H7 (cell line): ENCODE measurements at regions not wholly inside any gene's neighbourhood (a gene's known extent, or its start where the extent isn't known, plus 50 kb on each side); places are given as distances from the start of the nearest gene placed in this dataset.

Source experiments
- DNase-seq: peaks from one replicate; pipeline ENCODE4 v3.0.0; 2012
- H3K27me3 ChIP-seq: 2 replicates; pipeline ENCODE4 v1.6.0; 2011; ENCODE audit warnings: mild to moderate bottlenecking, low read length; ENCODE audit not compliant: control insufficient read depth, insufficient read depth
- H3K36me3 ChIP-seq: replicated peaks from 2 replicates; pipeline ENCODE4 v1.5.1; 2011; ENCODE audit warnings: low read length; ENCODE audit not compliant: control insufficient read depth, insufficient read depth
- H3K4me3 ChIP-seq: 2 replicates; pipeline ENCODE4 v1.5.1; 2011; ENCODE audit warnings: low read depth, mild to moderate bottlenecking, control low read depth, low read length, moderate library complexity; ENCODE audit not compliant: insufficient read depth

DNA sequence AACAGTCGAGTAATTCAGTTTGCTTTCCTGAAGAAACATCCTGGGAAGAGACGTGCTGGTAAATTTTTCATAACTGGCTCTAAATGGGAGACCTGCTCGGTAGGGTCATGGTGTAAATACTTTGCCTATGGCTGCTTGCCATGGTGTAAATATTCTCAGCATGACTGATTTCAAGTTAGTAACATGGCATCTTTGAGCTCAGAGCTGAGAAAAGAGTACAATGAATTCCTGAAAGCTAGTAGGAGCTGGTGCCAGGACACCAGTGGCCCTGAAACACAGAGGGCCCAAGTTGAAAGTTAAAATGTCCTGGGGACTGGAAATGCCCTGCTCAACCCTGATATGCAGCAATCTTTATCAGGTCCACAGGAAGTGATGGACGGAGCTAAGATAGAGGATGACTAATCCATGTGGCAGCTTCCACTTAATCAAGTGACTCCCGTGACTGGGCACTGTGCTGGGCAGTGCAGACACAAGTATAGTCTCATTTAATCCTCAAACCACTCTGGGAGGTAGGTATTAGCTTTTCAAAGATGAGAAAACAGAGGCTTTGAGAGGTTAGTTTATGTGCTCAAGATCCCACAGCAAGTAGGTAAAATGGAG is 130.1 kb upstream of the ADAMTS18 start:
- no peaks in the 10 kb centered on the region for H3K36me3 ChIP-seq
- H3K27me3 ChIP-seq: no peaks in the 10 kb centered on the region
- no peak for DNase-seq
- no peak overlapping the region for H3K4me3 ChIP-seq

DNA sequence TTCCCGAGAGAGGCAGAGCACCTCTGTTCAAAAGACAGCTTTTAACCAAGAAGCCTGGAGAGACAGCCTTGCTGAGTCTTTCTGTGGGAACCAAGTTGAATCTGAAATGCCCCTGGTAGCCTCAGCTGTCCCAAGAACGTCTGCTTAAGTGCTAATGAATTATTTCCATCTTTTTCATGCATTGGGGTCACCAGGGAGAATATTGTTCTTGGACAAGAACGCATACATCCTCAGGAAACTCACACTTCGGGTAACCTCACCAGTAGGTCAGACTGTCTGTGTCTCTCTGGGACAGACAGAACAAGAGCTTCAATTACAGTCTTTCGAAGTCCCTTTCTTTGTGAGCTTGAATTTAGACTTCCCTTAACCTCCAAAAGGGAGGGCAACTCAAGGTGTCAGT is 134.6 kb upstream of the ADAMTS18 start:
- Histone ChIP-seq H3K36me3 (no peaks in the 10 kb centered on the region), H3K27me3 (no peaks in the 10 kb centered on the region), H3K4me3 (no peak overlapping the region)
- DNase-seq: no peak

DNA sequence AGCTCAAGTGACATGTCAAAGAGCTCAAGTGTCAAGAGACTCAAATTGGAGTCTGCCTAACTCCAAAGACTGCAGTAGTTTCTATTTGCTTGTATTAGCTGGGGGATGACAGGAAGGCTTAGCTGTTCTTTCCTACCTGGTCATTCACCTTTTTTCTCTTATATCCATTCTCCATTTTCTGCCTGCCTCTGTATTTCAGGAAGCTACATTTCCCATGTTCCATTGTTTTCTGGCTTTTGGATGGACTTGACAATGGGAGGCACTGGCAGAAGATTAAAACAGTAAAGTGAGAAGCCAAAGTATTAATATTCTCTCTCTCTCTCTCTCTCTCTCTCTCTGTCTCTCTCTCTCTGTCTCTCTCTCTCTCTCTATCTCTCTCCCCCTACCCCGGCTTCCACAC is 135.7 kb upstream of the ADAMTS18 start:
- Histone ChIP-seq H3K4me3 (no peak overlapping the region), H3K36me3 (no peaks in the 10 kb centered on the region)
- DNase-seq: no peak

DNA sequence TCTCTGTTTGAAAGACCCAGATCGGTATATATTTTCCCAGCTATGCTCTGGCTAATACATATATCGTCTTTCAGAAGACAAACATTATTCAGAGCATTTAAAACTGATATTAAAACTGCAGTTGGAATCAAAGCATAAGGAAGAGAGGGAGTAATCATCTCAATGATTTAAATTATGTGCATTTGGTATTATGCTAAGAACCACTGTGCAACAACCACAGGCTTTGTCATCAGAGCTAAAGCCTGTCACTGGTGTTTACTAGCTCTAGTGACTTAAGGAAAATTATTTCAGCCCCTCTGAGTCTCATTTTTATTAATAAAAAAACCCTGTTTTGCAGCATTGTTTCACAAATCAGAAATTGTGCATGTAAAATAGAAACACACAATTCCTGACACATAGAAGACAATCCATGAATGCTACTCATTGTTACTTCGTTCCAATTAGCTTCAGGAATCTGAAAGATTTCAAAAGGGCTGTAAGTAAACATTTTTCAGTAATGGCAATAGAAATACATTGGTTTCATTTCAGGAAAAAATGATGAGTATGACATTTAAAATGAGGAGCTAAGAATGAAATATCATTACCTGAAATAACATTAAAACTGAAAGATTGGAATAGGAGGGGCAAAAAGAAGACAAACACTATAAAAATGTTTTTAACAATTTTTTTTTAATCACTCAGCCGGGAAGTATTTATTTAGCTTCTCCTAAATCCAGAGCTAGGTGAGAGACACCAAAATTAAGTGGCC is 136.5 kb upstream of the ADAMTS18 start:
- no peaks in the 10 kb centered on the region for H3K27me3 ChIP-seq
- H3K36me3 ChIP-seq: no peaks in the 10 kb centered on the region
- no peak overlapping the region for H3K4me3 ChIP-seq
- no peak for DNase-seq

More for the DNA sequence above, 135.7 kb upstream of the ADAMTS18 start:
- no peaks in the 10 kb centered on the region for H3K27me3 ChIP-seq

DNA sequence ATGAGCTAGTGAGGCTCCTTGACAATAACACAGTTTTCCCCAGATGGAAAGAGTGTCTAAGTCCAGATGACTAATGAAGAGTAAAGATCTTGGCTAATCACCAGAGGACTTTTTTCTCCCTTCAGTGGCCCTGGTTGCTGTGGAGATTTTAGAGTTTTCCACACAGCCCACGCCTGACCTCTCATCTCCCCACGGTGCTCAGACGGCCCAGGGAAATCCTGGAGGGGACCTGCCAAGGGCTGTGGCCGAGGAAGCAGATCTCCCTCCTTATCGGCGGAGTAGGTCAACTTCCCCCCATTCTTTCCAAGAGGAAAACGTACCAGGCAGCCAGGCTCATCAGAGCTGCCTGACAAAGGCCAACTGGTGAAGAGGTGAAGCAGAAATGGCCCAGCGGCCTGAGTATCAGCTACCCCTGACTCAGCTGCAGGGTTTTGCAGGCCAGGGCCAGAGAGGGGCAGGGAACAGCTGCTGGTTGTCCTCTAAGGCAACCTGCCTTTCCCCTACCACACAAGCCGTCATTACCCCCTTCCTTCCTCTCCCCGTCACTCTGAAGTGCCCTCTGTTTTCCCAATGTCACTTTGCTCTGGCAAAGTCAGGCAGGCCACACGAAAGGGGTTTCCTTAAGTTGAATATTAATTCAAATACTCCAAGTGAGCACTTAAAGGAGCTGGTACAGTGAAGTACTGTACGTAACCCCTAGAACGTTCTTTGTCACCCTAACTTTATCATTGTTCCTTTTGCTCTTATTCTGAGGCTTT is 140.2 kb upstream of the ADAMTS18 start:
- Histone ChIP-seq H3K27me3 (no peaks in the 10 kb centered on the region), H3K4me3 (no peak overlapping the region), H3K36me3 (no peaks in the 10 kb centered on the region)
- DNase-seq: no peak

DNA sequence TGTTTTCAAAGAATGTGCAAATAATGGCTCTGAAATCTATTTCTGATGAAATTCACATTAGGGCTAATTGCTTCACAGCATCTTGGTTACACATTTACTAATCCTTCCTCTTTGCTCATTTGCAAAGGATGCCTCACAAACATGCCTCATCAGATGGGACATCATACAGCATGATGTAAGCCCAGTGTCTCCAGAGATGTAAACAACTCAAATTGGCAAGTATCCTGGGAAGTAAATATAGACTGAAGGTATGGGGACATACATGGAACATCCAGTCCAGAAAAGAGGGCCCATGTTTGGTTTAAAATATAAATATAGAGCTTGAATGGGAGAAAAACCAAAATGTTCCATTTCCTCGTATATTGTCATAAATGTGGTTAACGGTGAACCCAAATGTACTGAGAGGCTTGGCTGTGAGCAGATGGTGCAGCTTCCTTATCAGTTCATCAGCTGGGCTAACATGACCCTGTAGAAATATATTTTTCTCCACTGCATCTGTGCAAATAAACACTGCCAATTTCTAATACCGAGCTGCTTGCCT is 142.9 kb upstream of the NUDT7 start:
- no peaks in the 10 kb centered on the region for H3K27me3 ChIP-seq
- no peak for DNase-seq
- H3K4me3 ChIP-seq: no peak overlapping the region
- no peaks in the 10 kb centered on the region for H3K36me3 ChIP-seq

DNA sequence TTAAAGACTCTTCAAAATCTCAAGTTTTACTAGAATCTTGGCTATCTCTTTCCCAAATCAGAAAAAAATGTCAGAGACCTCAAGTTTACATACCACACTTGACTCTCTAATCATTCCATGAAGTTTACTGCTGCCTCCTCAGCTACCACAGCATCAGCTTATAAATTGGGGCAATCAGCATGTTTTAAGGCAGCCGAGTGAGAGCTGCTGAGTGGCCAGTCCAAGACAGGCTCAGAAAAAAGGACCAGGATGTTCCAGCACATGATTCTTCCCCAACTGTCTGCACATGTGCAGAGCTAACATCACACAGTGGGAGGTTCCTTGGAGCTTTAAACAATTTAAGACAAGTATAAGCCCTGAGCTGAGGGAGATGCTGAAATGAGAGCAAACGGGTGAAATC is 140.6 kb upstream of the NUDT7 start:
- Histone ChIP-seq H3K36me3 (no peaks in the 10 kb centered on the region), H3K4me3 (no peak overlapping the region), H3K27me3 (no peaks in the 10 kb centered on the region)
- DNase-seq: no peak

DNA sequence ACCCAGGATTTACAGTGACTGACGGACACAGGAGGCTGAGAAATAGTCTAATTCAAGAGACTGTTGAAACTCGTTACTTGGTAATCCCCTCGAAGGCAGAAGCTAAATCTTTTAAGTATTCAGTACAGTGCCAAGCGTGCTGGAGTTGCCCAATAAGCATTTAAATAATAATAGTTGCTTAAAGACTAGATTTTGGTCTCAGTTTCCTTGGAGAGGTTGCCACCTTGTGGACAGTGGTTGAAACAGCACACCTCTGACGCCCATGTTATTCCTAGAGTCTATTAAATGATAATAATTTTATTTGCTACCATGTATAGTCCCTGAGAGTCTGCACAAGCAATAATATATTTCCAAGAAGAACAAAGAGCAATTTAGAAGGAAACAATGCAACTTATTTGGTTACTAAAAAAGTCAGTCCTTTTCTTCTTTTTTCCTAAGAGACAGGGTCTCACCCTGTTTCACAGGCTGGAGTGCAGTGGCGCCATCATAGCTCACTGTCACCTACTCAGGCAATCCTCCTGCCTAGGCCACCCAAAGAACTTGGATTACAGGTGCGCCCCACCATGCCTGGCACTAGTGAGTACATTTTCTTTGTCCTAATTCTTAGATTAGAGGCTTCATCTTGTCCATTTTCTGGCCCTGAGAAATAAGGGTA is 138.0 kb upstream of the NUDT7 start:
- Histone ChIP-seq H3K27me3 (no peaks in the 10 kb centered on the region), H3K36me3 (no peaks in the 10 kb centered on the region), H3K4me3 (no peak overlapping the region)
- DNase-seq: peak; percentile 61

DNA sequence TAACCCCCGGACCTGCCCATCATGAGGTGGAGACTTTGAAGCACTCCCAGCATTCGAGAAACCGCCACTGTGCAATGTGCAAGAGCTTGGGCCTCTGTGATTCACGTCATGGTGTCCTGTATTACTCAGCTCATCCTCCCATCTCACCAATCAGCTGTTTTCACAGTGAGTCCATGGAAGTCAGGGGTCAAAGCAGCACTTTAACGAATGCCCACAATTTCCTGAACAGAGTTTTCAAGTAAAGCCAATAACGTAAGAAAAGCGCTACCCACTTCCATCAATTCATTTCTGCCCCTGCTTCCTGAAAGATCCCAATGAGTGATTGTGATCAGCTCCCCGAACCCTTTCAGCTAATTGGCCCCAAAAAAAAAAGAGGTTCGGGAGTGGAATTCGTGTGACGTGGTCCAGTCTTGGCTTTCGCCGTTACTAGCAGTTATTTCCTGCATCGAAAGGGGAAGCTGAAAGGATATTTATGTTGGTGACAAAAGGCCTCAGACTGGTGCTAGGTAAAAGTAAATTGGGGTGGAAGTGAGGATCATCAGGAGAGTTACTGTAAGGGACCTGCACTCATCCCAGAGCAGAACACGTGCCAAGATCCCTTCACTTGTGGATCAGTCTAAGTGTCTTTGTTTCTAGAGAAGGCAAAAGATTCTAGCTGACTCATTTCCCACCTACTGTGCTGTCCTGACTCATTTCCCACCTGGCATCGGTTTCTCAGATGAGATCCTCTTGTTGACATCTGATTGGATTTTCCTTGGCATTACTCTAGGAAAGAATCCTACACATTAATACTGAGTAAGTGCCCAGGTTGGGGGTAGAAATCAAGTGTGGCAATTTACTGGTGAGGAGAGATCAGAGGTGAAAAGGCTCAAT is 136.7 kb upstream of the NUDT7 start:
- DNase-seq: no peak
- H3K27me3 ChIP-seq: no peaks in the 10 kb centered on the region
- H3K4me3 ChIP-seq: no peak overlapping the region
- no peaks in the 10 kb centered on the region for H3K36me3 ChIP-seq

DNA sequence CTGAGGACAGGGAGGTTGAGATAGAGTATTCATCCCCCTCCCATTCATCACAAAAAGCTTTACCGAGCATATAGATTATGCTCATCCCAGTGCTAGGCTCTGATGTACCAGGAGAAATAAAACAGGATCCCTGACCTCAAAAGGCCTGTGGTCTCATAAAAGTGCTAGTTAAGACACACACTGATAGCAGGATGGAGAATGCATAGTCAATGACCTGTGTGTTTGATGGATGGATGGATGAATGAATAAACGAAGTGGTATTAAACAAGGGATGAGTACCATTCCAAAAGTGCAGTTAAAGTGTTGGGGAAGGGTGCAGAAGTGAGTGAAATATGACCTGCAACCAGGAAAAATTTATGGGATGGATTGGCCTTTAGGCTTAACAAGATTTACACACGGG is 133.9 kb upstream of the NUDT7 start:
- DNase-seq: no peak
- Histone ChIP-seq H3K27me3 (no peaks in the 10 kb centered on the region), H3K36me3 (no peaks in the 10 kb centered on the region), H3K4me3 (no peak overlapping the region)

DNA sequence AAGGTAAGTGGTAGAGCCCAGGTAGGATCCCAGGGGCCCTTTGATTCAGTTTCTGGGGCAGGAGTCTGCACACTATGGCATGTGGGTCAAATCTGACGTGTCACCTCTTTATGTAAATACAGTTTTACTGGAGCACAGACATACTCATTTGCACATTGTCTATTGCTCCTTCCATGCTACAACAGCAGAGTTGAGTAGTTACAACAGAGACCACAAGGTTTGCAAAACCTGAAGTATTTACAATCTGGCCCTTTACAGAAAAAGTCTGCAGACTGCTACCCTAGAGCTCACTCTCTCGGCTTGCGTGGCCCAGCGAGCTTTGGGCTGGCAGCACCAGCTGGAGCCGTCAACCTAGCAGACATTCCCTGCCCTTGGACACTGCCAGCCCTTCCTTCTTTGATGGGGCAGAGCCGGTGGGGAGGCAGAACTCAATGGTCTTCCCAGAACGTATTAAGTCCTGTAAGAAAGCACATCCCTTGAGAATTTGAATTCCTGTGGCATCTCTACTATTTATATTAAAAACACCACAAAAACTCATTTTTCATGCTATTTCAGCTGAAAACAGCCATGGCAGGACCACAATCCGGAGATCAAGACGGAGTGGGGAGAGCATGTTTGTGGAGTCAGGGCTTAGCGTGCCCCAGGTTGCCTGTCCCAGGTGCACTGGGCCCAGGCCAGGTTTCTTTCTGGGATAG is 133.1 kb upstream of the NUDT7 start:
- no peak overlapping the region for H3K4me3 ChIP-seq
- no peaks in the 10 kb centered on the region for H3K27me3 ChIP-seq
- no peaks in the 10 kb centered on the region for H3K36me3 ChIP-seq
- DNase-seq: no peak

DNA sequence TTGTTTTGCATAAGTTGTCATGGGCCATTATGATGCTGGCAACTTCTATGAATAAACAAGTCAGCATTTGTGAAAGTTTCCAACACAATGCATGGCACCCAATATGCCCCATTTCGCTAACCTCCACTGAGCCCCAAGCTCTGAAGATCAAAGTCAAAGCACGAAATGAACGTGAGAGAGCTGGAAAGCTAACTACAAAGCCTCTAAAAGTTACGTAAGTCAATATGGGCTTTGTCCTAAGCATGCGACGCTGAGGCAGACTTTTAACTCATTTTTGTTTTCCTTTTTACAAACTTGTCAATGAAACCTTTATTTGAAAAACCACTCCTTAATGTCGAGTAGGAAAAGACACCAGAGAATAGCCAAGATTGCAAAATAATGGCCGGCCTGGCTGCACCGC is 131.6 kb upstream of the NUDT7 start:
- no peak overlapping the region for H3K4me3 ChIP-seq
- DNase-seq: no peak
- H3K36me3 ChIP-seq: no peaks in the 10 kb centered on the region
- H3K27me3 ChIP-seq: no peaks in the 10 kb centered on the region

DNA sequence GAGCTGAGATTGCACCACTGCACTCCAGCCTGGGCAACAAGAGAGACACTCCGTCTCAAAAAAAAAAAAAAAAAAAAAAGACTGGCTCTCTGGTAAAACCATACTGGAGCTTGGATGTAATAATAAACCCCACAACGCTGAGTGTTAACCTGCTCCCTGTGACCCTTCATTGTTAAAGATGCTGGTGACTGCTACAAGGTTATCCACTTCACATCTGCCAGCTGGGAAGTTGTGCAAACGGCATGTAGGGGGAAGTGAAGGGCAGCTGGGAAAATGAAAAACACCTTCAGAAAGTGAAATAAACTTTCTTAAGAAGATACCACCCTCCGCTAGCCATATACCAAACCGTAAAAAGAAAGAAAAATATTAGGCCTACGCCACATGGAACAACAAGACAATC is 131.0 kb upstream of the NUDT7 start:
- H3K36me3 ChIP-seq: no peaks in the 10 kb centered on the region
- H3K4me3 ChIP-seq: no peak overlapping the region
- no peak for DNase-seq
- H3K27me3 ChIP-seq: no peaks in the 10 kb centered on the region
